Panc1 (cell line): ENCODE measurements at regions not wholly inside any gene's neighbourhood (a gene's known extent, or its start where the extent isn't known, plus 50 kb on each side); places are given as distances from the start of the nearest gene placed in this dataset.
"Not testable (repeated sequence)": the region's sequence is repeated elsewhere in the genome, so short reads cannot be mapped to it uniquely, and the experiment has no call there.

Source experiments
- CTCF ChIP-seq: fragments of 450-650 bp; IDR thresholded peaks from 2 replicates; pipeline ENCODE4 v1.5.1; 2017; ENCODE audit warnings: mild to moderate bottlenecking
- POLR2AphosphoS5 ChIP-seq: IDR thresholded peaks from 2 replicates; pipeline ENCODE4 v1.6.1; 2012; ENCODE audit warnings: mild to moderate bottlenecking, low read depth, low read length, moderate library complexity
- REST ChIP-seq, 2 experiments: IDR thresholded peaks; 2 replicates each; pipeline ENCODE4 v1.6.1; 2011 to 2012; ENCODE audit warnings: low read depth in 2 of 2, control low read depth in 1 of 2, low read length in 1 of 2, mild to moderate bottlenecking in 1 of 2, moderate library complexity in 1 of 2; ENCODE audit not compliant: insufficient read depth in 1 of 2
- SIN3A ChIP-seq: IDR thresholded peaks from 2 replicates; pipeline ENCODE4 v1.6.1; 2012; ENCODE audit warnings: low read depth, mild to moderate bottlenecking, low read length, moderate library complexity, borderline replicate concordance; ENCODE audit not compliant: insufficient read depth

GRCh38 chr5:56292874-56293273 is 59.7 kb upstream of the ANKRD55 start:
- not testable (repeated sequence) for TF ChIP-seq CTCF; POLR2AphosphoS5; SIN3A; REST (IDR thresholded peaks at IDR 0.05; ENCODE audit: insufficient read depth in 1 of 2, low read depth in 2 of 2, low read length in 1 of 2)
